ENCODE measurements at regions not wholly inside any gene's neighbourhood (a gene's known extent, or its start where the extent isn't known, plus 50 kb on each side); places are given as distances from the start of the nearest gene placed in this dataset.

DNA sequence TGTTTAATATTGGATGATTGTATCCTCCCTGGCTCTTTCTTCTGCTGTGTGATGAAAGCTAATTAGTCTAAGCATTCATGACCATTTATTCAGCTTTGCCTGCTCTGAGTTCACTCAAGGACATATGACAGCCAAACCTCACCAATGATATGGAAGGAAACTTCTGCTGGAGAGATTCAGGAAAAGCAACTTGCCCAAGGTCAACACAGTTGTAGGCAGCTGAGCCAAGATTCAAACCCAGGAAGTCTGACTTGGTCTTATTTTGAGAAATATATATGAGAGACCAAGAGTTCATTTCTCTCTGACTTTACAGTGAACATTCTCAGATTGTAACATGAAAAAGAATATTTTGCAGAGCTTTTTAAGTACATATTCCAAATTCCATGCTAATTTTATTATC lies 1588.5 kb upstream of the PIK3C3 start:
- ATAC-seq: no peak
- H3K9me3 Mint-ChIP-seq: peaks cover 5 to 13% of the 10 kb centered on the region in 2 donors
- DNase-seq: no peak
- H3K4me1 Mint-ChIP-seq: no peaks in the 10 kb centered on the region
- H3K27me3 Mint-ChIP-seq: no peaks in the 10 kb centered on the region
- H3K4me3 Mint-ChIP-seq: no peak overlapping the region
- no peak overlapping the region for H3K27ac Mint-ChIP-seq

DNA sequence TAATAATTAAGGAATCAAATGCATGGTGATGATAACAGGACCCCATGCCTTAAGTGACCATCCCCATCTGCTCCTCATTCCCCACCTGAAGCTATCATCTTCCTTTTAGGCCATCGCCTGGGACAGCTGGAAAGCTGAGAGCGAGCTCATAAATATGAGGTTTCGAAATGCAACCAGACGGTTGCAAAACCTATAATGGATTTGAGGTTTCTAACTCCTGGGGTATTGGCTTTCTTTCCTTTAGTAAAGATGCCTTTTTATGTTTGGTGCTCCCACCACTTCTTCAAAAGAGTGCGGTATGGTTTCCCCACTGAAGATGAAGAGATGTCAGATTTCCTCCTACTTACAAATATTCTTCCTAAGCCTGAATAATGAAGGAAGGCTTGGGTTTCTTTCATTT lies 1589.5 kb upstream of the PIK3C3 start:
- ATAC-seq: no peak
- H3K4me1 Mint-ChIP-seq: no peaks in the 10 kb centered on the region
- DNase-seq: no peak
- H3K4me3 Mint-ChIP-seq: no peak overlapping the region
- no peak overlapping the region for H3K27ac Mint-ChIP-seq
- H3K9me3 Mint-ChIP-seq: peaks cover 5 to 13% of the 10 kb centered on the region in 2 donors
- H3K27me3 Mint-ChIP-seq: no peaks in the 10 kb centered on the region

DNA sequence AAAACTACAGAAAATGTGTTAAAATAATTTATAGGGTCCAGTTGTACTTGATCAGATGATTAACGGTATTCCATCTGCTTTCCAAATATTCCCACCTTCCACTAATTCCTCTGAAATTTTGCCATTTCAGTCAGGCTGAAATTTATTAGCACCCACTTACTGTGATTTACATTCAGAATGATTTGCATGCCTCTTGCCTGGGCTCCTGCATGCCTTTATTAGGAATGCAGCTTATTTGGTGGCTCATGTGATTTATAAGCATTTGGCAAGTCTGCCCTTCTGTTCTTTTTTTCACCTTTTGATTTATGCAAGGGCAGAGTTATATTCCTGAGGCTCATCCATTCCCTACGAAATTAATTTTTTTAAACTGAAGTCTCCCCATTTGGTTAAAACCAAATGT lies 1594.5 kb upstream of the PIK3C3 start:
- H3K27me3 Mint-ChIP-seq: no peaks in the 10 kb centered on the region
- ATAC-seq (no peak), DNase-seq (no peak)
- no peaks in the 10 kb centered on the region for H3K4me1 Mint-ChIP-seq
- H3K9me3 Mint-ChIP-seq: peaks cover 0 to 5% of the 10 kb centered on the region in 2 donors
- no peak overlapping the region for H3K4me3 Mint-ChIP-seq
- H3K27ac Mint-ChIP-seq: no peak overlapping the region

DNA sequence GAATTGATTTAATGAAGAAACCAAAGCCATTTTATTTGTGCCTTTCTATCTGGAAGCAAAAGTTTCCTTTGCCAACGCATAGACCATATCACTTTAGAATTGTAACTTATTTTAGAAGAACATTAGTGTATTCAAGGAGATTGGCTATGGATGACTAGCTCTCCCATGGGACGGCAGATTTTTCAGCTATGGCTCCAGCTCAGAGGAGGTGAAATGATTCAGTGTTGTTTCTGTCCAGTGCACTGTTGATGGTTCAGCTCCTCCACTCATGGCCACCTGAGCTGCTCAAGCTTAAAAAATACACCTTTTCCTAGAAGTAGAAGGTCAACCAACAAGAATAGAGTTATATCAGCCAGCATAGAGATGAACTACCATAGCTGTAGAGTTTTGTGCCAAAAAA lies 1597.5 kb upstream of the PIK3C3 start:
- Mint-ChIP-seq H3K9me3 (no peaks in the 10 kb centered on the region), H3K4me3 (no peak overlapping the region), H3K27ac (no peak overlapping the region), H3K27me3 (no peaks in the 10 kb centered on the region), H3K4me1 (no peaks in the 10 kb centered on the region)
- no peak for ATAC-seq
- DNase-seq: no peak

DNA sequence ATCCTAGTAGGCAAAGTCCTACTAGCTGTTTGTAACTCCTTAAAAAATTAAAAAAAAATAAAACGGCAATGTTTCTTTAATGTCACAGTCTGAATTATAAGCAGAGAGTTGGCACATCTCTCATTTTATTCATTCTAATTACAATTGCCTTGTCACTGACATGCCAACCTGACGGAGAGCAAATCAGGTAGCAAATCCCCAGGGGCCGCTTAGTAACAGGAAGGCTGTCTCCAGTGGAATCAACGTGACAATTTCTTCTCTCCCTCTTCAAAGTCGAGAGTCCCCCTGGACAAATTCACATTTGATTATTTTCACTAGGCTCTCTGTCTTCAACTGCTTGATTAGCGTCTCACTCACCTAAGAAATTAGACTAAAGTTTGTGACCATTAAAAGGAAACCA lies 1598.9 kb upstream of the PIK3C3 start:
- H3K27me3 Mint-ChIP-seq: no peaks in the 10 kb centered on the region
- DNase-seq (no peak), ATAC-seq (no peak)
- H3K4me1 Mint-ChIP-seq: no peaks in the 10 kb centered on the region
- no peak overlapping the region for H3K27ac Mint-ChIP-seq
- H3K9me3 Mint-ChIP-seq: peaks cover 2 to 4% of the 10 kb centered on the region in 2 donors
- no peak overlapping the region for H3K4me3 Mint-ChIP-seq

DNA sequence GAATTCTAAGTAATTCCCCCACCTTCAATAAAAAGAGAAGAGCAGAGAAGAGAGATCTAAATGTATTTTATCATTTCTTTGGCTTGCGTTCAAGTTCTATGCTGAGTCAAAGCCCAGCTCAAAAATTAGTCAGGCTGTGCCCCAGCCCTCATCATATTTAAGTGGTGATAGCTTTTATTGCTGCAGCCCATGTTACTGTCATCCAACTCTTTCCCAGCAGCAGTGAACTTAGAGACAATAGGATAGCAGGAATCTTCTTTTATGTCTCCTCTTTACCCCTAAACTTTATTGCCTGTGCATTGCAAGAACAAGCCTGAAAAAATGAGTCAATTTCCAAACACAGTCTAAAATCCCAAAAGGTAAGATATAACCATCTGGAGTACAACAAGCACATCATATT lies 1599.3 kb upstream of the PIK3C3 start:
- Mint-ChIP-seq H3K27me3 (no peaks in the 10 kb centered on the region), H3K4me3 (no peak overlapping the region), H3K9me3 (peaks cover 6 to 8% of the 10 kb centered on the region in 2 donors), H3K27ac (no peak overlapping the region), H3K4me1 (no peaks in the 10 kb centered on the region)
- DNase-seq: no peak
- ATAC-seq: no peak

DNA sequence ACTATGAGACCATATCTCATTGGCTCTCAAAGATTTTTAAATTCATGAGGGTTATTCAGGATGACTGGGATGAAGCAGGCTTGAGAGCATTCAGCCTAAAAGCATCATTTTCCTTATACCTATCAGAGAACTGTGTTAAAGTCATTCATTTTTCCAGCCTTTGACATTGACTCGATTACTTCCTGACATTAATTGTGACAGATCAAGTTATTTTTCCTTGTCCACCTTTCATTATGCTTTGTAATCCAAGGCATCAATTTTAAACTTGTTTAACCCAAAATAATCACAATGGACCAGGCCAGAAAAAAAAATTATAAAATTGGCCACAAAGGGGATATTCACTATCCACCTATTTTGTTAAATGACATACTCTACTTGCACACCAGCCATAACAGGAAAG lies 1606.8 kb upstream of the PIK3C3 start:
- Mint-ChIP-seq H3K27me3 (no peaks in the 10 kb centered on the region), H3K27ac (no peak overlapping the region), H3K9me3 (peaks cover 6 to 8% of the 10 kb centered on the region in 2 donors), H3K4me1 (no peaks in the 10 kb centered on the region), H3K4me3 (no peak overlapping the region)
- DNase-seq (no peak), ATAC-seq (no peak)

DNA sequence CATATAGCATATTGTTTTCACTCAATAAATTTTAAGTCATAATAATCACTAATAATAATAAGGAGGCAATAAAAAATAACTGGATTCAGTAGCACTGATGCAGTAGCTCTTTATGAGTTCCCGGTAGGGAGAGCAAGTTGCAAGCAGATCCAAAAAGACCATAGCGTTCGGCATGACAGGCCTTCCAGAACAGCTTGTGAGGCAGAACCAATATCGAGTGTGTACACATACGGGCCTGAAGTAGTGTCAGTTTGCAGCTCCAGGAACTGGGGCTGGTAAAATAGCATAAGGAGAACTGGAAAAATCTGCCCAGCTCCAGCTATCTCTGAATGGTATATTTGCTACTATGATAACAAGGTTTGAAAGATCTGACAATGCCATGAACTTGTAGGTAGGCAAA lies 1607.8 kb upstream of the PIK3C3 start:
- Mint-ChIP-seq H3K27ac (no peak overlapping the region), H3K9me3 (peaks cover 6 to 8% of the 10 kb centered on the region in 2 donors), H3K4me3 (no peak overlapping the region), H3K27me3 (no peaks in the 10 kb centered on the region), H3K4me1 (no peaks in the 10 kb centered on the region)
- ATAC-seq (no peak), DNase-seq (no peak)

DNA sequence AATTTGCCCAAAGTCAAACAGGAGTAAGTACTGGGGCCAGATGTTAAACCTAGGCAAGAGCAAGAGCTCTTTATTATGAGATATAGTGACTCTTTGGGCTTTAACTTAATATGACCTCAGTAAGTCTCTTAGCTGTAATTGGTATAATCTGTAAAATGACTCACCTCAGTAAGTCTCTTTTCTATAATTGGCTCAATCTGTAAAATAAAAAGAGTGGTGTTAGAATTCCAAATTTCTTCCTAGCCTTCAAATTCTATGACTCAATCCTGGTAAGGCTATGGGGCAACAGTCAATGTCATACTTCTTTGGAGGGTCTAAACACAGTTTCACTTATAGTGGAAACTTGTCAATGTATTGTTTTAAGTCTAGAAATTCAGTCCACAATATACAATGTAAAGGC lies 1608.9 kb upstream of the PIK3C3 start:
- ATAC-seq (no peak), DNase-seq (no peak)
- Mint-ChIP-seq H3K9me3 (peaks cover 3% of the 10 kb centered on the region in 2 donors), H3K27ac (no peak overlapping the region), H3K4me1 (no peaks in the 10 kb centered on the region), H3K27me3 (no peaks in the 10 kb centered on the region), H3K4me3 (no peak overlapping the region)

DNA sequence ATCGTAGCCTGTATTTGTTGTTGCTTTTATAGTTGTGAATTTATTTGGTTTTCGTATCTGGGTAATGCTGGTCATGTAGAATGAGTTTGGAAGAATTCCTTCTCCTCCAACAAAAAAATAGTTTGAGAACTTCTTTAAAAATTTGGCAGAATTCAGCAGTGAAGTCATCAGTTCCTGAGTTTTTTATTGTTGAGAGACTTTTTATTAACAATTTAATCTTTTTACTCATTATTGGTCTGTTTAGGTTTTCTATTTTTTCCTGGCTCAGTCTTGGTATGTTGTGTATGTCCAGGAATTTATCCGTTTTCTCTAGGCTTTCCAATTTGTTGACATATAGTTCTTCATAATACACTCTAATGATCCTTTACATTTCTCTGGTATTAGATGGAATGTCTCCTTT lies 1613.3 kb upstream of the PIK3C3 start:
- no peak for DNase-seq
- Mint-ChIP-seq H3K27ac (no peak overlapping the region), H3K9me3 (peaks cover 3 to 6% of the 10 kb centered on the region in 2 donors), H3K27me3 (no peaks in the 10 kb centered on the region), H3K4me1 (no peaks in the 10 kb centered on the region), H3K4me3 (no peak overlapping the region)
- ATAC-seq: no peak

DNA sequence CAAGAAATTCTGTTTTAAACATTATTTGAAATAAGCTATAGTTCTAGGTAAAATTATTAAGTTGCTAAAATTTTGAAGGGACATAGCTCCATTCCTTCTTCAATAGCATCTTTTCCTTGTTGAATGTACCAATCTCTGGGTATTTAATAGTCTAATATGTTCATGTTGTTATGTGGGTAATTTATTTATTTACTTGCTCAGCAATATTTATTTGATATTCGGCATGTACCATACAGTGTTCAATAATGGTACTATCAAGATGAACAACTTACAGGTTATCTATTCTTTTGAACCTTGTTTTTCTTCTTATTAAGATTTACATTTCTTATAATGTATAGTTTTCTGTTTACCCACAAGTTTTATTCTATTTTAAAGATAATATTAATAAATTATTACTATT lies 1616.8 kb upstream of the PIK3C3 start:
- Mint-ChIP-seq H3K4me1 (no peaks in the 10 kb centered on the region), H3K27ac (no peak overlapping the region), H3K4me3 (no peak overlapping the region), H3K9me3 (peaks cover 6 to 9% of the 10 kb centered on the region in 2 donors), H3K27me3 (no peaks in the 10 kb centered on the region)
- no peak for ATAC-seq
- DNase-seq: no peak

DNA sequence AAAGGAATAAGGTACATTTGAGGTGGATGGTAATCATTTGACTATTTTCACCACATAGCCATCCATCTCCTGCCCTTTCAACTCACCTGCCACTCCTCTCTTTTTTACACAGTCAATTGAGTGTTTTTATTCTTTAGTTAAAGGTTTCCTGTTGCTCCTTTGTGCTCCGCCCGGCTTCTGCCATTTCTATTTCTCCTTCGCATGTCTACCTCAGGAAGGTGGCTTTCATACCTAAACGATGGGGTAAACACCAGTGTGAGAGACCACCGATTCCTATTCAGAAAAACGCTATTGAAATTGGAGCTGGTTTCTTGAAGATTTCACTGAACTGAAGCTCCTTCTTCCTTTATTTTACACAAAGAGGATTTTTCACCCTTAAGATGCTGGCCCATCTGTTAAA lies 1628.0 kb upstream of the PIK3C3 start:
- peaks cover 1 to 11% of the 10 kb centered on the region in 2 donors for H3K9me3 Mint-ChIP-seq
- ATAC-seq (no peak), DNase-seq (no peak)
- no peak overlapping the region for H3K27ac Mint-ChIP-seq
- H3K27me3 Mint-ChIP-seq: no peaks in the 10 kb centered on the region
- H3K4me1 Mint-ChIP-seq: no peaks in the 10 kb centered on the region
- no peak overlapping the region for H3K4me3 Mint-ChIP-seq

DNA sequence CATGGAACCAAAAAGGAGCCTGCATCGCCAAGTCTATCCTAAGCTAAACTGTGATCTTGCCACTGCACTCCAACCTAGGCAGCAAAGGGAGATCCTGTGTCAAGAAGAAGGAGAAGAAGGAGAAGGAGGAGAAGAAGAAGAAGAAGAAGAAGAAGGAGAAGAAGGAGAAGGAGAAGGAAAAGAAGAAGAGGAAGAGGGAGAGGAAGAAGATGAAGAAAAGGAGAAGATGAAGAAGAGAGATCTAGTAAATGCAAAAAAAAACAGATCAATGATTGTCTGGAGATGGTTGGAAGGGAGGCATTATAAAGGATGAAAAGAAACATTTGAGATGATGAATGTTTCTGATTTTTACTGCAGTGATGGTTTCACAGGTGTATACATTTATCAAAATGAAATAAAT lies 1629.0 kb upstream of the PIK3C3 start:
- Mint-ChIP-seq H3K4me1 (no peaks in the 10 kb centered on the region), H3K27me3 (no peaks in the 10 kb centered on the region), H3K4me3 (no peak overlapping the region), H3K27ac (no peak overlapping the region), H3K9me3 (peaks cover 4 to 11% of the 10 kb centered on the region in 2 donors)
- ATAC-seq (no peak), DNase-seq (no peak)

DNA sequence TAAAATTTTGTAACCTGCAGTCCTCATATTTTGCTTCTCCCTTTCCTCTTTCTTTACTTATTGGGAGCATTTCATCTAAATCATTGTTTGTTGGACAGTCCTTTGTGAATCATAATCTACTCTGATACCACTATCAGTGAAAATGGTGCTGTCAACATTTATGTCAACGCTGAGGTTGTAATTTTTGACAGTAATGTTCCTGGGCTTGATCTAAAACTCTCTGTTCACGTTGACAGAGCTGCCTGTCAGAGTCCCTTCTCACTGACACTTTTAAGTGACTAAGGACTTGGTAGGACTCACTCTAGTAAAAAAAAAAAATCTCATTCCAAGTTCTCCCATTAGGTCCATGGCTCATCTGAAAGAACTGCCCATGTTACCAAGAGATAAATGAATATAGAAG lies 1640.8 kb upstream of the PIK3C3 start:
- no peaks in the 10 kb centered on the region for H3K27me3 Mint-ChIP-seq

DNA sequence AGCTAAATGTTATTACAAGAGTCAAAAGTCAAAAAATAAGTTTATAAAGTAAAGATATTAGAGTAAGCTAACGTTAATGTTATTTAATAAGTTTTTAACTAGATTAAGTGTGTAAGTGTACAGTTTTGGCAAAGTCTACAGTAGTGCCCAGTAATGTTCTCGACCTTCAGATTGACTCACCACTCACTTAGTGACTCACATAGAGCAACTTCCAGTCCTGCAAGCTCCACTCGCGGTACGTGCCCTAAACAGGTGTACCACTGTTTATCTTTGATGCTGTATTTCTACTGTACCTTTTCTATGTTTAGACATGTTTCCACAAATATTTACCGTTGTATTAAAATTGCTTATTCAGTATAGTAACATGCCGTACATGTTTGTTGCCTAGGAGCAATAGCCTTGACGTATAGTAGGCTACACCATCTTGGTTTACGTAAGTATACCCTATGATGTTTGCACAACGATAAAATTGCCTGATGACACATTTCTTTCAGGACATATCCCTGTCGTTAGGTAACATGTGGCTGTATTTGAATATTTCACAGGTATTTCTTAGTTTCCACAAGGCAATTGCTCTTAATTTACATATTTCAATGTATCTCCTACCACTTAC lies 1641.9 kb upstream of the PIK3C3 start:
- Mint-ChIP-seq H3K27me3 (no peaks in the 10 kb centered on the region), H3K4me1 (no peaks in the 10 kb centered on the region), H3K4me3 (no peak overlapping the region), H3K27ac (no peak overlapping the region), H3K9me3 (peaks cover 0 to 11% of the 10 kb centered on the region in 2 donors)
- ATAC-seq (no peak), DNase-seq (no peak)

More for the DNA sequence above, 1640.8 kb upstream of the PIK3C3 start:
- ATAC-seq (no peak), DNase-seq (no peak)
- H3K27ac Mint-ChIP-seq: no peak overlapping the region
- no peaks in the 10 kb centered on the region for H3K4me1 Mint-ChIP-seq
- peaks cover 0 to 16% of the 10 kb centered on the region in 2 donors for H3K9me3 Mint-ChIP-seq
- H3K4me3 Mint-ChIP-seq: no peak overlapping the region

DNA sequence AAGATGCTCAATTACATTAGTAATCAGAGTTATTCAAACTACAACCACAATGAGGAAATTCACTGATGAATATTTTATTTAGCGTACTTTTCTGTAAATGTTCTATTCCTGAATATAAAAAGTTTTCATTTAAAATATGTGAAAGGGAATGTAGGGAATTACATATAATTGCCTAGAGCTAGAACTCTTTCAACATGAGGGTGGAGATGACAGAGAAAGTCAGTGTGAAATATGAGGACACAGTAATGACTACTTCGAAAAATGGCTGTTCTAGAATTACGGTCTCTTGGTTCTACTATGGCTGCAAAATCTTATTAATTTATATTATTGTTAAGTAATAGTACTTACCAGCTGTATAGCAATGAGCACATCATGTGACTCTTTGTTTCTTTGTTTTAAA lies 1647.4 kb upstream of the PIK3C3 start:
- ATAC-seq (no peak), DNase-seq (no peak)
- no peaks in the 10 kb centered on the region for H3K4me1 Mint-ChIP-seq
- peaks cover 0 to 4% of the 10 kb centered on the region in 2 donors for H3K9me3 Mint-ChIP-seq
- no peak overlapping the region for H3K27ac Mint-ChIP-seq
- H3K4me3 Mint-ChIP-seq: no peak overlapping the region
- no peaks in the 10 kb centered on the region for H3K27me3 Mint-ChIP-seq

DNA sequence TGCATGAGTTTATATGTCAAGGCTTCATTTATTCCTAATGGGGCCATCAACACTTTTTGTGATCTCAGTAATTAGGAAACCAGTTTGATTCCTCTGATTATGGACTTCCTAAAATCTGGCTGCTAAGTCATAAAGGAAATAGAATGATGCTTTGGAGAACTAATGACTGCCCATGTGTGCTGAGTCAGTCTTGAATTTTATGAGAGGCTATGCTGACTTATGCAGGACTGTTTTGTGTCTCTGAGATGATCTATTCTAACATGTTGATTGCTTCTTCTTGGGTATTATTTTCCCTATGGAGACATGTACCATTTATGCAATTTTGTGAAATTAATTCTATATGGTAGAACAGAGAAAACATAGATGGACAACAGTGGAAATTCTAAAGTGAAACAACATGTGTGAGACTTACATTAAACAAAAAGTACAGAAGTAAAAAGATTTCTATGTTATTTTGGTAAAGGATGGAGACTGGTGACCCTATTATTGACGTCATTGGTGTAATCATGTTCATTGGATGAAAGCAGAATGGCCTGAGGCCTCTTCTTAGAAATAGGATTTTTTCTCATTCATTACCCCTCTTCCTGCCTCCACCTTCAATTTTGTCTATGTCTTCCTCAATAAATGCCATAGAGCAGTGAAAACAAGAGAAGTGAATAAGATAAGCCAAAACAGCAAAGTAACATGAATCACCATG lies 1658.2 kb upstream of the PIK3C3 start:
- peaks cover 9 to 26% of the 10 kb centered on the region in 2 donors for H3K9me3 Mint-ChIP-seq
- DNase-seq: no peak
- no peak for ATAC-seq
- H3K27me3 Mint-ChIP-seq: no peaks in the 10 kb centered on the region
- H3K4me3 Mint-ChIP-seq: no peak overlapping the region
- no peaks in the 10 kb centered on the region for H3K4me1 Mint-ChIP-seq
- no peak overlapping the region for H3K27ac Mint-ChIP-seq
